H9 (cell line): ENCODE measurements at regions not wholly inside any gene's neighbourhood (a gene's known extent, or its start where the extent isn't known, plus 50 kb on each side); places are given as distances from the start of the nearest gene placed in this dataset.

ENCODE experiments used
- DNase-seq: peaks from one replicate; pipeline ENCODE4 v3.0.0-alpha.2; 2017
- H2AFZ ChIP-seq: one replicate; pipeline ENCODE4 v1.6.1; 2013; ENCODE audit warnings: mild to moderate bottlenecking, low read length, control low read depth, moderate library complexity
- H2AK5ac ChIP-seq: 2 replicates; pipeline ENCODE4 v1.6.1; 2013; ENCODE audit warnings: low read length, control low read depth, mixed read lengths; ENCODE audit not compliant: insufficient read length
- H2BK120ac ChIP-seq: one replicate; pipeline ENCODE4 v1.6.1; 2013; ENCODE audit warnings: low read depth, mild to moderate bottlenecking, low read length, control low read depth, inconsistent platforms; ENCODE audit not compliant: poor library complexity, severe bottlenecking
- H2BK12ac ChIP-seq: 2 replicates; pipeline ENCODE4 v1.6.1; 2013; ENCODE audit warnings: low read length, control low read depth, mixed read lengths, low read depth; ENCODE audit not compliant: insufficient read length
- H2BK15ac ChIP-seq: 2 replicates; pipeline ENCODE4 v1.6.1; 2013; ENCODE audit warnings: low read depth, low read length, control low read depth
- H2BK20ac ChIP-seq: one replicate; pipeline ENCODE4 v1.6.1; 2013; ENCODE audit warnings: low read depth, mild to moderate bottlenecking, low read length, control low read depth, inconsistent platforms; ENCODE audit not compliant: poor library complexity, severe bottlenecking
- H2BK5ac ChIP-seq: 2 replicates; pipeline ENCODE4 v1.6.1; 2013; ENCODE audit warnings: low read length, control low read depth, mixed read lengths; ENCODE audit not compliant: insufficient read length
- H3K14ac ChIP-seq: 2 replicates; pipeline ENCODE4 v1.6.1; 2013; ENCODE audit warnings: low read length, control low read depth; ENCODE audit not compliant: insufficient read depth
- H3K18ac ChIP-seq: 2 replicates; pipeline ENCODE4 v1.6.1; 2013; ENCODE audit warnings: low read depth, mild to moderate bottlenecking, mixed read lengths, low read length, control low read depth; ENCODE audit not compliant: insufficient read length
- H3K23ac ChIP-seq: 2 replicates; pipeline ENCODE4 v1.6.1; 2013; ENCODE audit warnings: low read length, control low read depth, mixed read lengths, low read depth; ENCODE audit not compliant: insufficient read length
- H3K23me2 ChIP-seq: 2 replicates; pipeline ENCODE4 v1.6.1; 2013; ENCODE audit warnings: low read depth, mild to moderate bottlenecking, mixed read lengths, low read length, control low read depth; ENCODE audit not compliant: insufficient read length, poor library complexity, severe bottlenecking
- H3K27ac ChIP-seq: 2 replicates; pipeline ENCODE4 v1.5.1; 2013; ENCODE audit warnings: low read length, control low read depth, mixed read lengths, low read depth; ENCODE audit not compliant: insufficient read length
- H3K27me3 ChIP-seq: 2 replicates; pipeline ENCODE4 v1.6.1; 2013; ENCODE audit warnings: low read length, control low read depth, inconsistent platforms; ENCODE audit not compliant: insufficient read depth
- H3K4ac ChIP-seq: 2 replicates; pipeline ENCODE4 v1.6.1; 2013; ENCODE audit warnings: low read depth, mild to moderate bottlenecking, control low read depth, inconsistent platforms, low read length, moderate library complexity
- H3K4me1 ChIP-seq: 2 replicates; pipeline ENCODE4 v1.6.1; 2013; ENCODE audit warnings: low read length, control low read depth, inconsistent platforms; ENCODE audit not compliant: insufficient read depth
- H3K4me2 ChIP-seq: 2 replicates; pipeline ENCODE4 v1.6.1; 2013; ENCODE audit warnings: low read length, control low read depth, mixed read lengths; ENCODE audit not compliant: insufficient read length, insufficient read depth
- H3K56ac ChIP-seq: 2 replicates; pipeline ENCODE4 v1.6.1; 2013; ENCODE audit warnings: low read depth, mild to moderate bottlenecking, mixed read lengths, low read length, control low read depth; ENCODE audit not compliant: insufficient read length
- H3K79me1 ChIP-seq: 2 replicates; pipeline ENCODE4 v1.6.1; 2013; ENCODE audit warnings: low read depth, mild to moderate bottlenecking, moderate library complexity, low read length, control low read depth, inconsistent platforms; ENCODE audit not compliant: insufficient read depth, poor library complexity, severe bottlenecking
- H3K79me2 ChIP-seq: 2 replicates; pipeline ENCODE4 v1.6.1; 2013; ENCODE audit warnings: low read length, control low read depth, inconsistent platforms; ENCODE audit not compliant: insufficient read depth
- H3K9ac ChIP-seq: 2 replicates; pipeline ENCODE4 v1.6.1; 2013; ENCODE audit warnings: low read length, control low read depth, mixed read lengths; ENCODE audit not compliant: insufficient read length; ENCODE audit errors: extremely low read depth
- H3K9me3 ChIP-seq: one replicate; pipeline ENCODE4 v1.6.1; 2013; ENCODE audit warnings: low read depth, low read length, inconsistent platforms; ENCODE audit not compliant: control insufficient read depth
- H3T11ph ChIP-seq: one replicate; pipeline ENCODE4 v1.6.1; 2013; ENCODE audit warnings: mild to moderate bottlenecking, low read length, control low read depth, inconsistent platforms
- H4K20me1 ChIP-seq: one replicate; pipeline ENCODE4 v1.6.1; 2013; ENCODE audit not compliant: control insufficient read depth, insufficient read length, insufficient read depth
- H4K5ac ChIP-seq: 2 replicates; pipeline ENCODE4 v1.6.1; 2013; ENCODE audit warnings: low read depth, mild to moderate bottlenecking, mixed read lengths, low read length, control low read depth; ENCODE audit not compliant: insufficient read length
- H4K8ac ChIP-seq: replicated peaks from 2 replicates; pipeline ENCODE4 v1.6.1; 2013; ENCODE audit warnings: low read length, control low read depth, mixed read lengths, low read depth; ENCODE audit not compliant: insufficient read length
- H4K91ac ChIP-seq: 2 replicates; pipeline ENCODE4 v1.6.1; 2013; ENCODE audit warnings: low read depth, mild to moderate bottlenecking, moderate library complexity, mixed read lengths, low read length, control low read depth; ENCODE audit not compliant: insufficient read length
- H3K27ac Mint-ChIP-seq, 3 experiments: 2 replicates in 2 of 3; 3 replicates in 1 of 3; pipeline ENCODE4 v1.8.0; 2020 to 2021; ENCODE audit warnings: mixed read lengths in 3 of 3, mild to moderate bottlenecking in 1 of 3, moderate library complexity in 1 of 3
- H3K27me3 Mint-ChIP-seq: 2 replicates; pipeline ENCODE4 v1.8.0; 2021; ENCODE audit warnings: low read depth, mild to moderate bottlenecking, moderate library complexity, mixed read lengths
- H3K36me3 Mint-ChIP-seq, 3 experiments: 2 replicates in 2 of 3; 3 replicates in 1 of 3; pipeline ENCODE4 v1.8.0; 2020 to 2021; ENCODE audit warnings: low read depth in 3 of 3, mixed read lengths in 3 of 3; ENCODE audit not compliant: insufficient read depth in 1 of 3
- H3K4me1 Mint-ChIP-seq, 2 experiments: 2 replicates each; pipeline ENCODE4 v1.8.0; 2020; ENCODE audit warnings: mixed read lengths in 2 of 2
- H3K4me3 Mint-ChIP-seq, 2 experiments: 2 replicates in 1 of 2; 3 replicates in 1 of 2; pipeline ENCODE4 v1.8.0; 2020 to 2021; ENCODE audit warnings: mild to moderate bottlenecking in 2 of 2, mixed read lengths in 2 of 2, moderate library complexity in 1 of 2
- H3K9me3 Mint-ChIP-seq, 2 experiments: 2 replicates in 1 of 2; 3 replicates in 1 of 2; pipeline ENCODE4 v1.8.0; 2020; ENCODE audit warnings: mild to moderate bottlenecking in 2 of 2, mixed read lengths in 2 of 2, moderate library complexity in 1 of 2
- CTCF ChIP-seq: fragments of 200-600 bp; sonication (generic); conservative IDR thresholded peaks from 3 replicates; pipeline ENCODE4 v1.8.0; 2021; ENCODE audit warnings: antibody characterized with exemption, mild to moderate bottlenecking
- whole genome bisulfite sequencing: extraction: QIAGEN DNeasy Blood & Tissue Kit; methylation state at CpG from one replicate; pipeline ENCODE4 v1.1.7; 2013; ENCODE audit warnings: missing lambda C conversion rate, low lambda C conversion rate, mixed read lengths; ENCODE audit not compliant: insufficient read length; ENCODE audit errors: extremely low coverage; 5-methylcytosine and 5-hydroxymethylcytosine counted together

- Histone ChIP-seq H2BK120ac (no peak overlapping the region), H2BK20ac (no peak overlapping the region), H3K14ac (no peak overlapping the region), H4K5ac (no peak overlapping the region), H3K23ac (no peak overlapping the region), H3K27me3 (no peaks in the 10 kb centered on the region), H3K4me2 (no peak overlapping the region), H4K8ac (no peak overlapping the region), H3K4ac (no peak overlapping the region), H2BK5ac (no peak overlapping the region), H2BK15ac (no peak overlapping the region), H3K27ac (no peak overlapping the region), H2BK12ac (no peak overlapping the region), H3K79me2 (no peaks in the 10 kb centered on the region), H3K56ac (no peak overlapping the region), H2AFZ (no peak overlapping the region), H4K20me1 (no peaks in the 10 kb centered on the region), H4K91ac (no peak overlapping the region), H3K4me1 (no peaks in the 10 kb centered on the region), H3K9me3 (no peaks in the 10 kb centered on the region), H3K18ac (no peak overlapping the region), H3K79me1 (no peaks in the 10 kb centered on the region), H3K9ac (no peak overlapping the region), H3K23me2 (no peaks in the 10 kb centered on the region), H3T11ph (no peak overlapping the region), H2AK5ac (no peak overlapping the region)
- no peak overlapping the region for H3K4me3 Mint-ChIP-seq
- no peaks in the 10 kb centered on the region for H3K27me3 Mint-ChIP-seq
- no peak for DNase-seq
- H3K27ac Mint-ChIP-seq = no peak overlapping the region
- no CpG with 5 or more reads among the region's 8 CpGs for WGBS
- peaks cover 0 to 2% of the 10 kb centered on the region in 2 experiments; a peak in 1 of 5 replicates for H3K9me3 Mint-ChIP-seq
- H3K4me1 Mint-ChIP-seq = no peaks in the 10 kb centered on the region
- TF ChIP-seq CTCF = no peak
- H3K36me3 Mint-ChIP-seq = no peaks in the 10 kb centered on the region
Measured at GRCh38 chr18:1541478-1541877, 636.8 kb downstream of the ADCYAP1 start.
